HL-60 (cell line): ENCODE measurements at regions not wholly inside any gene's neighbourhood (a gene's known extent, or its start where the extent isn't known, plus 50 kb on each side); places are given as distances from the start of the nearest gene placed in this dataset.

Experiments
- GABPA ChIP-seq: IDR thresholded peaks from 2 replicates; pipeline ENCODE4 v1.6.1; 2012; ENCODE audit warnings: low read depth
- POLR2AphosphoS5 ChIP-seq: IDR thresholded peaks from 2 replicates; pipeline ENCODE4 v1.6.1; 2012; ENCODE audit warnings: low read depth

- no peak for TF ChIP-seq POLR2AphosphoS5
- no peak for TF ChIP-seq GABPA
Observed at GRCh38 chr2:82124629-82125028, 1820.1 kb upstream of the LRRTM1 start.
